ENCODE measurements at regions not wholly inside any gene's neighbourhood (a gene's known extent, or its start where the extent isn't known, plus 50 kb on each side); places are given as distances from the start of the nearest gene placed in this dataset.

- DNase-seq, result no peak
Measured at GRCh38 chr13:67758975-67759374, 528.8 kb upstream of the PCDH9 start.

GRCh38 chr13:67754012-67754411, 523.9 kb upstream of the PCDH9 start:
- no peak for DNase-seq

- DNase-seq, result no peak
Measured at GRCh38 chr13:67752759-67753158, 522.6 kb upstream of the PCDH9 start.

GRCh38 chr13:67742478-67742877, 512.3 kb upstream of the PCDH9 start:
- no peak for DNase-seq

GRCh38 chr13:67740871-67741535, 510.9 kb upstream of the PCDH9 start:
- DNase-seq, result no peak

GRCh38 chr13:67736646-67737420, 506.7 kb upstream of the PCDH9 start:
- DNase-seq, result no peak

GRCh38 chr13:67735651-67736050, 505.5 kb upstream of the PCDH9 start:
- no peak for DNase-seq

- no peak for DNase-seq
Measured at GRCh38 chr13:67726979-67727378, 496.8 kb upstream of the PCDH9 start.

GRCh38 chr13:67725999-67726398, 495.9 kb upstream of the PCDH9 start:
- DNase-seq, result no peak

GRCh38 chr13:67713571-67713970, 483.4 kb upstream of the PCDH9 start:
- no peak for DNase-seq

GRCh38 chr13:67696775-67697174, 466.6 kb upstream of the PCDH9 start:
- no peak for DNase-seq

- DNase-seq, result no peak
Measured at GRCh38 chr13:67664502-67664901, 434.4 kb upstream of the PCDH9 start.

- no peak for DNase-seq
Measured at GRCh38 chr13:67662997-67663396, 432.9 kb upstream of the PCDH9 start.

GRCh38 chr13:67652887-67653286, 422.8 kb upstream of the PCDH9 start:
- no peak for DNase-seq

GRCh38 chr13:67651908-67652465, 421.9 kb upstream of the PCDH9 start:
- DNase-seq, result no peak

- no peak for DNase-seq
Measured at GRCh38 chr13:67650471-67650870, 420.3 kb upstream of the PCDH9 start.

GRCh38 chr13:67645874-67646467, 415.8 kb upstream of the PCDH9 start:
- no peak for DNase-seq

- DNase-seq, result no peak
Measured at GRCh38 chr13:67643516-67644055, 413.4 kb upstream of the PCDH9 start.

GRCh38 chr13:67642657-67643056, 412.5 kb upstream of the PCDH9 start:
- DNase-seq, result no peak

- DNase-seq, result no peak
Measured at GRCh38 chr13:67635754-67636153, 405.6 kb upstream of the PCDH9 start.

GRCh38 chr13:67632590-67632989, 402.5 kb upstream of the PCDH9 start:
- no peak for DNase-seq

- DNase-seq, result peak in 1 of 2 experiments; percentile 63
Measured at GRCh38 chr13:67630640-67631039, 400.5 kb upstream of the PCDH9 start.

- no peak for DNase-seq
Measured at GRCh38 chr13:67623630-67624029, 393.5 kb upstream of the PCDH9 start.

GRCh38 chr13:67620665-67621064, 390.5 kb upstream of the PCDH9 start:
- no peak for DNase-seq
